ENCODE measurements at regions not wholly inside any gene's neighbourhood (a gene's known extent, or its start where the extent isn't known, plus 50 kb on each side); places are given as distances from the start of the nearest gene placed in this dataset.
A peak's percentile ranks its signal among the peaks of the same experiment; 100 is the strongest.

- H3K4me1 ChIP-seq (ENCODE audit: control insufficient read depth, extremely low read depth, insufficient read depth, low read length): peaks cover 4% of the 10 kb centered on the region
- no peak for TF ChIP-seq EZH2 (IDR thresholded peaks at IDR 0.05; ENCODE audit: borderline replicate concordance, low read depth, low read length, severe bottlenecking)
- TF ChIP-seq POLR2AphosphoS5 (IDR thresholded peaks at IDR 0.05; ENCODE audit: insufficient read depth, low read depth, low read length): no peak
- TF ChIP-seq JUN (IDR thresholded peaks at IDR 0.05; ENCODE audit: borderline replicate concordance, insufficient read depth, insufficient read length, low read depth): no peak
- TF ChIP-seq MYC (IDR thresholded peaks at IDR 0.05; ENCODE audit: low read depth, low read length): no peak
- no peak for TF ChIP-seq CTCF (IDR thresholded peaks at IDR 0.05; ENCODE audit: extremely low read depth in 1 of 2, insufficient read depth in 1 of 2, low read depth in 1 of 2, low read length in 2 of 2)
- TF ChIP-seq POLR2A (IDR thresholded peaks at IDR 0.05; ENCODE audit: low read depth, low read length): no peak
- no peak for TF ChIP-seq FOS (IDR thresholded peaks at IDR 0.05; ENCODE audit: borderline replicate concordance, insufficient read depth, low read length)
- no peak for TF ChIP-seq MAX (IDR thresholded peaks at IDR 0.05; ENCODE audit: insufficient read depth, insufficient read length)
- TF ChIP-seq GATA2 (IDR thresholded peaks at IDR 0.05; ENCODE audit: insufficient read depth, insufficient read length, low read depth, low read length): no peak
- H3K9ac ChIP-seq (replicated peaks; ENCODE audit: extremely low read depth, insufficient read depth, low read length): no peak overlapping the region
- no peak overlapping the region for H2AFZ ChIP-seq (ENCODE audit: low read depth, low read length)
- H3K9me1 ChIP-seq (replicated peaks; ENCODE audit: control insufficient read depth, extremely low read depth, insufficient read depth, low read length): no peaks in the 10 kb centered on the region
- no peak for DNase-seq (ENCODE audit: low read depth, low spot score)
- peak overlapping the region; percentile 27 for H3K27ac ChIP-seq (ENCODE audit: insufficient read depth, low read depth, low read length)
- no peaks in the 10 kb centered on the region for H3K27me3 ChIP-seq (ENCODE audit: control insufficient read depth in 2 of 2, insufficient read depth in 2 of 2, low read length in 2 of 2)
- no peaks in the 10 kb centered on the region for H3K36me3 ChIP-seq (ENCODE audit: control insufficient read depth in 2 of 2, extremely low read depth in 1 of 2, insufficient read depth in 2 of 2, low read length in 2 of 2)
- no peak overlapping the region for H3K4me3 ChIP-seq (replicated peaks in 1 of 3; ENCODE audit: insufficient read depth in 1 of 3, low read depth in 1 of 3, low read length in 3 of 3)
- no peak for FAIRE-seq
- H4K20me1 ChIP-seq (replicated peaks; ENCODE audit: control insufficient read depth, extremely low read depth, insufficient read depth, low read length): no peaks in the 10 kb centered on the region
- intact Hi-C loops (cut with micrococcal nuclease) (loop anchor here (5.0 kb wide), 2 partner anchors 35 to 55 kb away; no protein-coding TSS in a partner anchor), dilution Hi-C loops (cut with MboI; ENCODE audit: extremely low pct_ligation_motif_present, low sequenced_read_pairs) (no loop called here)
- no peaks in the 10 kb centered on the region for H3K79me2 ChIP-seq (ENCODE audit: control insufficient read depth, insufficient read depth, low read length)
- H3K9me3 ChIP-seq (replicated peaks; ENCODE audit: control insufficient read depth, insufficient read depth, low read length): no peaks in the 10 kb centered on the region
- ChIA-PET POLR2A (no interaction called here), CTCF (interaction anchor here (2.3 kb wide), 1 partner anchor 35 kb away, joined by 5 read pairs; no protein-coding TSS in a partner anchor)
- no peak overlapping the region for H3K4me2 ChIP-seq (ENCODE audit: insufficient read depth, low read length)
- BruUV-seq (replicated peaks): no TSS peak
Observed at GRCh38 chr6:40961831-40962230, 77.2 kb downstream of the UNC5CL start.
